RWPE2 (cell line): ENCODE measurements at regions not wholly inside any gene's neighbourhood (a gene's known extent, or its start where the extent isn't known, plus 50 kb on each side); places are given as distances from the start of the nearest gene placed in this dataset.
"Not testable (repeated sequence)": the region's sequence is repeated elsewhere in the genome, so short reads cannot be mapped to it uniquely, and the experiment has no call there.

ENCODE experiments used
- ATAC-seq: fragments of 200-7000 bp; cut with Tn5 transposase; 3 replicates; pipeline ENCODE4 v1.9.1; 2021; ENCODE audit warnings: low read depth
- DNase-seq: peaks from one replicate; pipeline ENCODE4 v3.0.0-alpha.2; 2020; ENCODE audit warnings: low spot score
- H3K27ac ChIP-seq: fragments of 450-650 bp; 2 replicates; pipeline ENCODE4 v1.5.1; 2017; ENCODE audit warnings: mild to moderate bottlenecking; ENCODE audit not compliant: poor library complexity, severe bottlenecking
- H3K27me3 ChIP-seq: fragments of 250-450 bp; sonication (Bioruptor Pico); 2 replicates; pipeline ENCODE4 v1.5.1; 2021; ENCODE audit warnings: mild to moderate bottlenecking, moderate library complexity; ENCODE audit not compliant: insufficient read depth, poor library complexity, severe bottlenecking
- H3K36me3 ChIP-seq: fragments of 250-450 bp; sonication (Bioruptor Pico); 2 replicates; pipeline ENCODE4 v1.5.1; 2020; ENCODE audit warnings: low read depth, mild to moderate bottlenecking, moderate library complexity
- H3K4me1 ChIP-seq: fragments of 250-450 bp; sonication (Bioruptor Pico); 2 replicates; pipeline ENCODE4 v1.5.1; 2021; ENCODE audit warnings: mild to moderate bottlenecking, moderate library complexity; ENCODE audit not compliant: insufficient read depth, poor library complexity, severe bottlenecking
- H3K4me3 ChIP-seq: fragments of 250-450 bp; sonication (Bioruptor Pico); 2 replicates; pipeline ENCODE4 v1.5.1; 2021; ENCODE audit warnings: mild to moderate bottlenecking, moderate library complexity; ENCODE audit not compliant: severe bottlenecking
- H3K9me3 ChIP-seq: fragments of 250-450 bp; sonication (Bioruptor Pico); 2 replicates; pipeline ENCODE4 v1.5.1; 2021; ENCODE audit warnings: mild to moderate bottlenecking, moderate library complexity; ENCODE audit not compliant: severe bottlenecking
- CTCF ChIP-seq: fragments of 450-650 bp; IDR thresholded peaks from one replicate; pipeline ENCODE4 v1.5.1; 2017; ENCODE audit warnings: mild to moderate bottlenecking, moderate library complexity; ENCODE audit not compliant: poor library complexity, severe bottlenecking

- no peak for TF ChIP-seq CTCF
- peak; percentile 34 for DNase-seq
- H3K4me3 ChIP-seq: no peak overlapping the region
- H3K27ac ChIP-seq: no peak overlapping the region
- no peak for ATAC-seq
- H3K9me3 ChIP-seq: peaks cover 20% of the 10 kb centered on the region
- H3K27me3 ChIP-seq: no peaks in the 10 kb centered on the region
- H3K4me1 ChIP-seq: no peaks in the 10 kb centered on the region
- no peaks in the 10 kb centered on the region for H3K36me3 ChIP-seq
Observed at GRCh38 chrX:1134976-1135375, 77.5 kb downstream of the CRLF2 start.

GRCh38 chrX:1134156-1134555, 78.3 kb downstream of the CRLF2 start:
- DNase-seq: peak; percentile 27
- H3K36me3 ChIP-seq: no peaks in the 10 kb centered on the region
- H3K4me1 ChIP-seq: no peaks in the 10 kb centered on the region
- H3K9me3 ChIP-seq: peaks cover 23% of the 10 kb centered on the region
- no peak overlapping the region for H3K27ac ChIP-seq
- TF ChIP-seq CTCF: no peak
- H3K4me3 ChIP-seq: no peak overlapping the region
- no peaks in the 10 kb centered on the region for H3K27me3 ChIP-seq
- ATAC-seq: no peak

GRCh38 chrX:1126738-1127137, 85.7 kb downstream of the CRLF2 start:
- no peak for TF ChIP-seq CTCF
- no peaks in the 10 kb centered on the region for H3K27me3 ChIP-seq
- ATAC-seq (no peak), DNase-seq (peak; percentile 10)
- peaks cover 16% of the 10 kb centered on the region for H3K9me3 ChIP-seq
- H3K4me3 ChIP-seq: no peak overlapping the region
- H3K27ac ChIP-seq: no peak overlapping the region
- H3K4me1 ChIP-seq: no peaks in the 10 kb centered on the region
- H3K36me3 ChIP-seq: no peaks in the 10 kb centered on the region

GRCh38 chrX:1124531-1124930, 87.9 kb downstream of the CRLF2 start:
- no peak for ATAC-seq

GRCh38 chrX:1122851-1123250, 89.6 kb downstream of the CRLF2 start:
- H3K4me3 ChIP-seq, DNase-seq, H3K9me3 ChIP-seq, H3K36me3 ChIP-seq, H3K27me3 ChIP-seq, H3K4me1 ChIP-seq, ATAC-seq, H3K27ac ChIP-seq: not testable (repeated sequence)

More at GRCh38 chrX:1124531-1124930, 87.9 kb downstream of the CRLF2 start:
- H3K4me1 ChIP-seq: no peaks in the 10 kb centered on the region
- H3K9me3 ChIP-seq: peaks cover 4% of the 10 kb centered on the region
- DNase-seq: no peak
- H3K27ac ChIP-seq: no peak overlapping the region
- no peak overlapping the region for H3K4me3 ChIP-seq
- no peaks in the 10 kb centered on the region for H3K27me3 ChIP-seq
- H3K36me3 ChIP-seq: no peaks in the 10 kb centered on the region
- TF ChIP-seq CTCF: no peak
